ENCODE measurements at regions not wholly inside any gene's neighbourhood (a gene's known extent, or its start where the extent isn't known, plus 50 kb on each side); places are given as distances from the start of the nearest gene placed in this dataset.
"Not testable (repeated sequence)": the region's sequence is repeated elsewhere in the genome, so short reads cannot be mapped to it uniquely, and the experiment has no call there.

DNA sequence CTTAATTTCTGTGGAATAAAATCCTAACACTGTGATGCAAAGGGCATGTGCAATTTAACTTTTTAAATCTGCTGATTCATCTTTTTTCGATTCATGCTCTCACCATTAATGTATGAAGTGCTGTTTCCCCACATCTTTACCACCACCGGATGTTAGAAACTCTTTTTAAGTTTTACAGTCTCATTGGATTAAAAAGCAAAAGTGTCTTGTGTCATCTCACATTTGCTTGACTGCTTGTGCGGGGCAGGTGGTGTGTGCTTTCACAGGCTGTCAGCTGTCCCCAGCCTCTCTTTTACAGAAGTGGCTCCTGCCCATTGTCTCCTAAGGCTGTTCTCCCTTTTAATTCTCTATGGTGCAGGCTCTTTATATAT lies 71.4 kb downstream of the ARHGAP11B start:
- TF ChIP-seq, protein P1, sequence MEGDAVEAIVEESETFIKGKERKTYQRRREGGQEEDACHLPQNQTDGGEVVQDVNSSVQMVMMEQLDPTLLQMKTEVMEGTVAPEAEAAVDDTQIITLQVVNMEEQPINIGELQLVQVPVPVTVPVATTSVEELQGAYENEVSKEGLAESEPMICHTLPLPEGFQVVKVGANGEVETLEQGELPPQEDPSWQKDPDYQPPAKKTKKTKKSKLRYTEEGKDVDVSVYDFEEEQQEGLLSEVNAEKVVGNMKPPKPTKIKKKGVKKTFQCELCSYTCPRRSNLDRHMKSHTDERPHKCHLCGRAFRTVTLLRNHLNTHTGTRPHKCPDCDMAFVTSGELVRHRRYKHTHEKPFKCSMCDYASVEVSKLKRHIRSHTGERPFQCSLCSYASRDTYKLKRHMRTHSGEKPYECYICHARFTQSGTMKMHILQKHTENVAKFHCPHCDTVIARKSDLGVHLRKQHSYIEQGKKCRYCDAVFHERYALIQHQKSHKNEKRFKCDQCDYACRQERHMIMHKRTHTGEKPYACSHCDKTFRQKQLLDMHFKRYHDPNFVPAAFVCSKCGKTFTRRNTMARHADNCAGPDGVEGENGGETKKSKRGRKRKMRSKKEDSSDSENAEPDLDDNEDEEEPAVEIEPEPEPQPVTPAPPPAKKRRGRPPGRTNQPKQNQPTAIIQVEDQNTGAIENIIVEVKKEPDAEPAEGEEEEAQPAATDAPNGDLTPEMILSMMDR (IDR thresholded peaks at IDR 0.05; ENCODE audit: insufficient read depth, low read depth, low read length), result not testable (repeated sequence)
- not testable (repeated sequence) for TF ChIP-seq EZH2 (IDR thresholded peaks at IDR 0.05; ENCODE audit: insufficient read depth, low read length)
